ENCODE measurements at regions not wholly inside any gene's neighbourhood (a gene's known extent, or its start where the extent isn't known, plus 50 kb on each side); places are given as distances from the start of the nearest gene placed in this dataset.
A peak's percentile ranks its signal among the peaks of the same experiment; 100 is the strongest.
"Not testable (repeated sequence)": the region's sequence is repeated elsewhere in the genome, so short reads cannot be mapped to it uniquely, and the experiment has no call there.

GRCh38 chr9:101999441-101999840 is 261.0 kb upstream of the GRIN3A start:
- in situ Hi-C loops (cut with HindIII; ENCODE audit: low pct_unique_long_range_greater_than_20kb, low sequenced_read_pairs): no loop called here
- no peak for DNase-seq (ENCODE audit: low read depth, low spot score)

GRCh38 chr9:101995231-101995630 is 256.8 kb upstream of the GRIN3A start:
- DNase-seq (ENCODE audit: low read depth, low spot score): no peak
- in situ Hi-C loops (cut with HindIII; ENCODE audit: low pct_unique_long_range_greater_than_20kb, low sequenced_read_pairs): no loop called here

- no peak for DNase-seq (ENCODE audit: low read depth, low spot score)
- in situ Hi-C loops (cut with HindIII; ENCODE audit: low pct_unique_long_range_greater_than_20kb, low sequenced_read_pairs): no loop called here
Observed at GRCh38 chr9:101993771-101994170, 255.3 kb upstream of the GRIN3A start.

GRCh38 chr9:101991926-101992325 is 253.5 kb upstream of the GRIN3A start:
- DNase-seq (ENCODE audit: low read depth, low spot score): no peak
- in situ Hi-C loops (cut with HindIII; ENCODE audit: low pct_unique_long_range_greater_than_20kb, low sequenced_read_pairs): no loop called here

- peak; percentile 42 for DNase-seq (ENCODE audit: low read depth, low spot score)
- in situ Hi-C loops (cut with HindIII; ENCODE audit: low pct_unique_long_range_greater_than_20kb, low sequenced_read_pairs): no loop called here
Observed at GRCh38 chr9:101977614-101978210, 239.3 kb upstream of the GRIN3A start.

GRCh38 chr9:101970609-101971008 is 232.2 kb upstream of the GRIN3A start:
- no peak for DNase-seq (ENCODE audit: low read depth, low spot score)
- in situ Hi-C loops (cut with HindIII; ENCODE audit: low pct_unique_long_range_greater_than_20kb, low sequenced_read_pairs): no loop called here

- no peak for DNase-seq (ENCODE audit: low read depth, low spot score)
- in situ Hi-C loops (cut with HindIII; ENCODE audit: low pct_unique_long_range_greater_than_20kb, low sequenced_read_pairs): no loop called here
Observed at GRCh38 chr9:101968392-101968791, 229.9 kb upstream of the GRIN3A start.

- DNase-seq (ENCODE audit: low read depth, low spot score): no peak
- in situ Hi-C loops (cut with HindIII; ENCODE audit: low pct_unique_long_range_greater_than_20kb, low sequenced_read_pairs): no loop called here
Observed at GRCh38 chr9:101966691-101967090, 228.2 kb upstream of the GRIN3A start.

GRCh38 chr9:101957705-101958104 is 219.3 kb upstream of the GRIN3A start:
- in situ Hi-C loops (cut with HindIII; ENCODE audit: low pct_unique_long_range_greater_than_20kb, low sequenced_read_pairs): no loop called here
- no peak for DNase-seq (ENCODE audit: low read depth, low spot score)

- no peak for DNase-seq (ENCODE audit: low read depth, low spot score)
- in situ Hi-C loops (cut with HindIII; ENCODE audit: low pct_unique_long_range_greater_than_20kb, low sequenced_read_pairs): no loop called here
Observed at GRCh38 chr9:101951598-101951997, 213.2 kb upstream of the GRIN3A start.

- in situ Hi-C loops (cut with HindIII; ENCODE audit: low pct_unique_long_range_greater_than_20kb, low sequenced_read_pairs): no loop called here
- DNase-seq (ENCODE audit: low read depth, low spot score): no peak
Observed at GRCh38 chr9:101931756-101932155, 193.3 kb upstream of the GRIN3A start.

- in situ Hi-C loops (cut with HindIII; ENCODE audit: low pct_unique_long_range_greater_than_20kb, low sequenced_read_pairs): no loop called here
- DNase-seq (ENCODE audit: low read depth, low spot score): no peak
Observed at GRCh38 chr9:101930783-101931182, 192.3 kb upstream of the GRIN3A start.

- in situ Hi-C loops (cut with HindIII; ENCODE audit: low pct_unique_long_range_greater_than_20kb, low sequenced_read_pairs): no loop called here
- DNase-seq (ENCODE audit: low read depth, low spot score): no peak
Observed at GRCh38 chr9:101925498-101925897, 187.1 kb upstream of the GRIN3A start.

GRCh38 chr9:101923451-101923850 is 185.0 kb upstream of the GRIN3A start:
- no peak for DNase-seq (ENCODE audit: low read depth, low spot score)
- in situ Hi-C loops (cut with HindIII; ENCODE audit: low pct_unique_long_range_greater_than_20kb, low sequenced_read_pairs): no loop called here

GRCh38 chr9:101916948-101917347 is 178.5 kb upstream of the GRIN3A start:
- DNase-seq (ENCODE audit: low read depth, low spot score); in situ Hi-C loops (cut with HindIII; ENCODE audit: low pct_unique_long_range_greater_than_20kb, low sequenced_read_pairs): not testable (repeated sequence)

GRCh38 chr9:101915482-101915881 is 177.0 kb upstream of the GRIN3A start:
- in situ Hi-C loops (cut with HindIII; ENCODE audit: low pct_unique_long_range_greater_than_20kb, low sequenced_read_pairs): no loop called here
- DNase-seq (ENCODE audit: low read depth, low spot score): no peak

- in situ Hi-C loops (cut with HindIII; ENCODE audit: low pct_unique_long_range_greater_than_20kb, low sequenced_read_pairs): no loop called here
- DNase-seq (ENCODE audit: low read depth, low spot score): no peak
Observed at GRCh38 chr9:101912698-101913097, 174.3 kb upstream of the GRIN3A start.

GRCh38 chr9:101907466-101907865 is 169.0 kb upstream of the GRIN3A start:
- in situ Hi-C loops (cut with HindIII; ENCODE audit: low pct_unique_long_range_greater_than_20kb, low sequenced_read_pairs): no loop called here
- no peak for DNase-seq (ENCODE audit: low read depth, low spot score)

GRCh38 chr9:101904845-101905244 is 166.4 kb upstream of the GRIN3A start:
- in situ Hi-C loops (cut with HindIII; ENCODE audit: low pct_unique_long_range_greater_than_20kb, low sequenced_read_pairs): no loop called here
- no peak for DNase-seq (ENCODE audit: low read depth, low spot score)

- in situ Hi-C loops (cut with HindIII; ENCODE audit: low pct_unique_long_range_greater_than_20kb, low sequenced_read_pairs): no loop called here
- no peak for DNase-seq (ENCODE audit: low read depth, low spot score)
Observed at GRCh38 chr9:101902051-101902450, 163.6 kb upstream of the GRIN3A start.

Measured in SK-MEL-5 (cell line).